GM23338 (cell line): ENCODE measurements at regions not wholly inside any gene's neighbourhood (a gene's known extent, or its start where the extent isn't known, plus 50 kb on each side); places are given as distances from the start of the nearest gene placed in this dataset.

Experiments used
- CREB1 ChIP-seq: fragments of 250-450 bp; sonication (Bioruptor Pico); IDR thresholded peaks from 2 replicates; pipeline ENCODE4 v1.5.0; 2020; ENCODE audit warnings: low read depth, mild to moderate bottlenecking, moderate library complexity
- CTCF ChIP-seq, 2 experiments: fragments of 200-600 bp in 1 of 2; sonication (generic) in 1 of 2; conservative IDR thresholded peaks; 2 replicates each; pipeline versions ENCODE4 v1.5.1 to v1.6.1; 2016 to 2017; ENCODE audit warnings: antibody characterized with exemption in 2 of 2, low read depth in 2 of 2, mild to moderate bottlenecking in 2 of 2, moderate library complexity in 1 of 2
- EZH2 ChIP-seq: fragments of 200-600 bp; sonication (generic); IDR thresholded peaks from one replicate; pipeline ENCODE4 v1.8.0; 2017; ENCODE audit warnings: antibody characterized with exemption, mild to moderate bottlenecking, low read depth; ENCODE audit not compliant: unreplicated experiment
- EZH2phosphoT487 ChIP-seq: fragments of 200-600 bp; sonication (generic); IDR thresholded peaks from one replicate; pipeline ENCODE4 v1.8.1; 2018; ENCODE audit warnings: antibody characterized with exemption; ENCODE audit not compliant: unreplicated experiment
- POLR2AphosphoS5 ChIP-seq: IDR thresholded peaks from 2 replicates; pipeline ENCODE4 v1.6.1; 2016; ENCODE audit warnings: antibody characterized with exemption, low read depth
- STAT1 ChIP-seq: IDR thresholded peaks from one replicate; pipeline ENCODE4 v1.6.1; 2016; ENCODE audit warnings: antibody characterized with exemption; ENCODE audit not compliant: unreplicated experiment
- ZNF331 ChIP-seq: fragments of 250-450 bp; sonication (Bioruptor Pico); IDR thresholded peaks from 2 replicates; pipeline ENCODE4 v1.5.0; 2020; ENCODE audit warnings: low read depth, mild to moderate bottlenecking, moderate library complexity
- TF ChIP-seq, protein P1 (sequence below): fragments of 250-450 bp; sonication (Bioruptor Pico); IDR thresholded peaks from 2 replicates; pipeline ENCODE4 v1.5.0; 2020; ENCODE audit warnings: mild to moderate bottlenecking, moderate library complexity

DNA sequence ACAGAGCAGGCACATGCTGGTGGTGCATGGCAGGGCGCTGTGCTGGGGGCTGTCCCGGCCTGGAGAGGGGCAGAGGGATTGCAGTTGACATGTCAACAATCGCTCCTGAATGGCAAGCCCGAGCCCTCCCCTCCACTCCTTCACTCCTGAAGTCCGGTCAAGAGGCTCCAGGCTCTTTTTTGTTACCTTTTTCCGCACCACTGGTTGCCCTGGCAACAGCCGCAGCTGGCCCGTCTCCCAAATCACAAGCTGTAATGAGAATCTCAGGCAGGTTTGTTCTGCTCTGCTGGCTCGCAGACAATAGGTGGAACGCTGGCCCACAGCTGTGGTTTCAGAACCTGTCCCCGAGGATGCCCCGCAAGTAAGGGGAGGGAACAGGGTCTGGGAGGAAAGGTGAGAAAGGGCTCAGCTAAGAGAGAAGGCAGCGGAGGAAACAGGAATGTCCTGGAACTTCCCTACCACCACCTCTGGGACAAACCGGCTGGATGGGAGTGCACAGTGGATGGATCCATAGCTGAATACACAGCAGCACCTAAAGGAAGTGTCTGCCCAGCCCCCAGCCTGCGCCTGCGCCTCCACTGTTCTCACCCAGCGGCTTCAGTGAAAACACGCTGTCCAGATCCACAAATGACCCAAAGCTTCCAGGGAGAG is 58.9 kb downstream of the CALML3 start:
- TF ChIP-seq CTCF (conservative IDR thresholded peaks at IDR 0.05; ENCODE audit: low read depth in 2 of 2), result no peak
- no peak for TF ChIP-seq POLR2AphosphoS5
- no peak for TF ChIP-seq CREB1 (CRISPR knock-in tag)
- no peak for TF ChIP-seq STAT1
- TF ChIP-seq EZH2, result no peak
- TF ChIP-seq EZH2phosphoT487, result no peak
- TF ChIP-seq ZNF331 (CRISPR knock-in tag), result no peak
- TF ChIP-seq, protein P1, sequence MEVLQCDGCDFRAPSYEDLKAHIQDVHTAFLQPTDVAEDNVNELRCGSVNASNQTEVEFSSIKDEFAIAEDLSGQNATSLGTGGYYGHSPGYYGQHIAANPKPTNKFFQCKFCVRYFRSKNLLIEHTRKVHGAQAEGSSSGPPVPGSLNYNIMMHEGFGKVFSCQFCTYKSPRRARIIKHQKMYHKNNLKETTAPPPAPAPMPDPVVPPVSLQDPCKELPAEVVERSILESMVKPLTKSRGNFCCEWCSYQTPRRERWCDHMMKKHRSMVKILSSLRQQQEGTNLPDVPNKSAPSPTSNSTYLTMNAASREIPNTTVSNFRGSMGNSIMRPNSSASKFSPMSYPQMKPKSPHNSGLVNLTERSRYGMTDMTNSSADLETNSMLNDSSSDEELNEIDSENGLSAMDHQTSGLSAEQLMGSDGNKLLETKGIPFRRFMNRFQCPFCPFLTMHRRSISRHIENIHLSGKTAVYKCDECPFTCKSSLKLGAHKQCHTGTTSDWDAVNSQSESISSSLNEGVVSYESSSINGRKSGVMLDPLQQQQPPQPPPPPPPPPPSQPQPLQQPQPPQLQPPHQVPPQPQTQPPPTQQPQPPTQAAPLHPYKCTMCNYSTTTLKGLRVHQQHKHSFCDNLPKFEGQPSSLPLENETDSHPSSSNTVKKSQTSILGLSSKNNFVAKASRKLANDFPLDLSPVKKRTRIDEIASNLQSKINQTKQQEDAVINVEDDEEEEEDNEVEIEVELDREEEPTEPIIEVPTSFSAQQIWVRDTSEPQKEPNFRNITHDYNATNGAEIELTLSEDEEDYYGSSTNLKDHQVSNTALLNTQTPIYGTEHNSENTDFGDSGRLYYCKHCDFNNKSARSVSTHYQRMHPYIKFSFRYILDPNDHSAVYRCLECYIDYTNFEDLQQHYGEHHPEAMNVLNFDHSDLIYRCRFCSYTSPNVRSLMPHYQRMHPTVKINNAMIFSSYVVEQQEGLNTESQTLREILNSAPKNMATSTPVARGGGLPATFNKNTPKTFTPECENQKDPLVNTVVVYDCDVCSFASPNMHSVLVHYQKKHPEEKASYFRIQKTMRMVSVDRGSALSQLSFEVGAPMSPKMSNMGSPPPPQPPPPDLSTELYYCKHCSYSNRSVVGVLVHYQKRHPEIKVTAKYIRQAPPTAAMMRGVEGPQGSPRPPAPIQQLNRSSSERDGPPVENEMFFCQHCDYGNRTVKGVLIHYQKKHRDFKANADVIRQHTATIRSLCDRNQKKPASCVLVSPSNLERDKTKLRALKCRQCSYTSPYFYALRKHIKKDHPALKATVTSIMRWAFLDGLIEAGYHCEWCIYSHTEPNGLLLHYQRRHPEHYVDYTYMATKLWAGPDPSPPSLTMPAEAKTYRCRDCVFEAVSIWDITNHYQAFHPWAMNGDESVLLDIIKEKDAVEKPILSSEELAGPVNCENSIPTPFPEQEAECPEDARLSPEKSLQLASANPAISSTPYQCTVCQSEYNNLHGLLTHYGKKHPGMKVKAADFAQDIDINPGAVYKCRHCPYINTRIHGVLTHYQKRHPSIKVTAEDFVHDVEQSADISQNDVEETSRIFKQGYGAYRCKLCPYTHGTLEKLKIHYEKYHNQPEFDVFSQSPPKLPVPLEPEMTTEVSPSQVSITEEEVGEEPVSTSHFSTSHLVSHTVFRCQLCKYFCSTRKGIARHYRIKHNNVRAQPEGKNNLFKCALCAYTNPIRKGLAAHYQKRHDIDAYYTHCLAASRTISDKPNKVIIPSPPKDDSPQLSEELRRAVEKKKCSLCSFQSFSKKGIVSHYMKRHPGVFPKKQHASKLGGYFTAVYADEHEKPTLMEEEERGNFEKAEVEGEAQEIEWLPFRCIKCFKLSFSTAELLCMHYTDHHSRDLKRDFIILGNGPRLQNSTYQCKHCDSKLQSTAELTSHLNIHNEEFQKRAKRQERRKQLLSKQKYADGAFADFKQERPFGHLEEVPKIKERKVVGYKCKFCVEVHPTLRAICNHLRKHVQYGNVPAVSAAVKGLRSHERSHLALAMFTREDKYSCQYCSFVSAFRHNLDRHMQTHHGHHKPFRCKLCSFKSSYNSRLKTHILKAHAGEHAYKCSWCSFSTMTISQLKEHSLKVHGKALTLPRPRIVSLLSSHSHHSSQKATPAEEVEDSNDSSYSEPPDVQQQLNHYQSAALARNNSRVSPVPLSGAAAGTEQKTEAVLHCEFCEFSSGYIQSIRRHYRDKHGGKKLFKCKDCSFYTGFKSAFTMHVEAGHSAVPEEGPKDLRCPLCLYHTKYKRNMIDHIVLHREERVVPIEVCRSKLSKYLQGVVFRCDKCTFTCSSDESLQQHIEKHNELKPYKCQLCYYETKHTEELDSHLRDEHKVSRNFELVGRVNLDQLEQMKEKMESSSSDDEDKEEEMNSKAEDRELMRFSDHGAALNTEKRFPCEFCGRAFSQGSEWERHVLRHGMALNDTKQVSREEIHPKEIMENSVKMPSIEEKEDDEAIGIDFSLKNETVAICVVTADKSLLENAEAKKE (CRISPR knock-in tag), result no peak
